Umbilical cord (tissue), 1 donor: ENCODE measurements at regions not wholly inside any gene's neighbourhood (a gene's known extent, or its start where the extent isn't known, plus 50 kb on each side); places are given as distances from the start of the nearest gene placed in this dataset.

Experiments used
- DNase-seq: peaks from one replicate; pipeline ENCODE4 v3.0.0-alpha.2; 2015; ENCODE audit warnings: low spot score

DNA sequence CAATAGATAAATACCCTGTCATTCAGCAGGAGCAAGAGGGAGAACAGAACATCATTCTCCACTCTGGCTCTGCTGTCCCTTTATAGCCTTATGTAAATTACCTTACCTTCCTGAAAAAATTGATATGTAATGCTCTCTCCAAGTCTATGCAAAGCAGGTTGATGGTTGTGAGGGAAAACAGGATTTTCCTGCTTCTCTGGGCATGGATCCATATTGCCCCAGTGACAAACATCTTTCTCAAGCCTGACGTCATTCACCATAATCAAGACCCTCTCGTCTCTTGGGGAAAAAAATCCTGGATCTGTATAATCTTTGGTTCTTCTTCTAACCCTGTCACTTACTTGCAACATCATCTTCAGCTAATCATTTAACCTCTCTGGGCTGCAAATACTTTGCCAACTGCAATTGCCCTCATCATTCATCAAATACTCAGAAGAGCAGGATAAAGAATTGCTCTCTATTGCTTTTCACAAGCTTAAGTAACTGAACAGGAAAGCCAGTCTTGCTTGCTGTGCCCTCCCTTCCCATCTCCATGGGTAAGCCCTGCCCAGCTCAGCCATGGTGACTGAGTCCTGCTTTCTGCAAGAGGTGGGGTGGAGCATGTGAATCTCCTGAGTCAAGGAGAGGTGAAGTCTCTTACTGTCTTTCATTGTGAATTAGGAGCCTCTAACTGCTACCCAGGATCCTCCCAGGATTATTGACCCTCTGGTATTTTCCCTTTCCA is 123.7 kb upstream of the KLF7 start:
- no peak for DNase-seq

DNA sequence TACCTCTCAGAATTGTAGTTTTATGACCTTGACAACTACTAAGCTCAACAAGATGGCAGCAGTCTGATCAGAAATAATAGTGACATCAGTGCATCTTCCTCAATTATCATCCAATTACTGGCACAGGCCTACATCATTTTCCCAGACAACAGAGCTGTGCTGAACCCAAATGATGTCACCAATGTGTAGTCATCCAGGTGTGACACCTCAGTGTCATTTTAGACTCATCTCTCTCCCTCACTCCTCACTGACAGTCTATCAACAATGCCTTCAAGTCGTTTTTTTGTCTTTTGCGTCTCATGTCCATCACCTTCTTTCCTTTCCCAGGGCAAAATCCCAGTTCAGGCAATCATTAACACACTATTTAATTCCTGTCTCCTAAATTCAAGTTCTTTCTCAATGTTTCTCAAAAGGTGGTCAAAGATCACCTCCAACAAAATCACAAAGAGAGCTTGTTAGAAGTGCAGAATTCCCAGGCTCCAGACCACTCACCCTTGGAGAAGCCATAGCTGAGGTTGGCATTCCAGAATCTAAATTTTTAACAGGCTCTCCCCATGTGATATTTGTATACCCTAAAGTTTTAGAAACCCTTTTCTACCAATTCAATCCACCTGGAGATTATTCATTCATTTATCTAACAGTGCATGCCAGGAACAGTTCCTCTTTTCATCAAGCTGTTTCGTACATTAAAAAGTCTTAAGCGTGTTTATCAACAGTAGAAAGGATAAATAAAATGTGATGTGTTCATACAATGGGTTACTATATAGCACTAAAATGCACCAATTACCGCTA is 125.3 kb upstream of the KLF7 start:
- DNase-seq = no peak

DNA sequence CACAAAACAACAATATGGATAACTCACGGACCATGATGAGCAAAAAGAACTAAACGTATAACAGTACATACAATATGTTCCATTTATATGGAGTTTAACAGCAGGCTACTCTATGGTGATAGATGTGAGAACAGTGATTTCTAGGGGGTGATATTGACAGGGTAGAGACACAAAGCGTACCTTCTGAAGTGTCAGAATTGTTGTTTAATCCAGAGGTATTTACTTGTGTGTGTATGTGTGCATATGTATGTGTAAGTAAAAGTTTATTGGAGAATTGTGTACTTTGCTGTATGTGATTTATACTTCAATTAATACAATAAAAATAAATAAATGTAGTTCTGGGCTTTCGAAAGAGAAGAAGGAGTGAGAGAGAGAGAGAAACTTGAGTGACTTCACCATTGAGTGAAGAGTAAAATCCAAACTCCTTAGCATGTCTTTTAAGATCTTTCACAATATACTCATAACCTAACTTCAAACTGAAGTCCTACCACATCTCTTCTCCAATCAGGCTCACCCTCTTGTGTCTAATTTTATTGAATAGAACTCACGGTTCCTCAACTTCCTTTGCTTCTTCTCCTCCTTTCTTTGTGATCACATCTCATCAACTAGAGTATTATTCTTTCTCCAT is 126.0 kb upstream of the KLF7 start:
- DNase-seq = no peak

DNA sequence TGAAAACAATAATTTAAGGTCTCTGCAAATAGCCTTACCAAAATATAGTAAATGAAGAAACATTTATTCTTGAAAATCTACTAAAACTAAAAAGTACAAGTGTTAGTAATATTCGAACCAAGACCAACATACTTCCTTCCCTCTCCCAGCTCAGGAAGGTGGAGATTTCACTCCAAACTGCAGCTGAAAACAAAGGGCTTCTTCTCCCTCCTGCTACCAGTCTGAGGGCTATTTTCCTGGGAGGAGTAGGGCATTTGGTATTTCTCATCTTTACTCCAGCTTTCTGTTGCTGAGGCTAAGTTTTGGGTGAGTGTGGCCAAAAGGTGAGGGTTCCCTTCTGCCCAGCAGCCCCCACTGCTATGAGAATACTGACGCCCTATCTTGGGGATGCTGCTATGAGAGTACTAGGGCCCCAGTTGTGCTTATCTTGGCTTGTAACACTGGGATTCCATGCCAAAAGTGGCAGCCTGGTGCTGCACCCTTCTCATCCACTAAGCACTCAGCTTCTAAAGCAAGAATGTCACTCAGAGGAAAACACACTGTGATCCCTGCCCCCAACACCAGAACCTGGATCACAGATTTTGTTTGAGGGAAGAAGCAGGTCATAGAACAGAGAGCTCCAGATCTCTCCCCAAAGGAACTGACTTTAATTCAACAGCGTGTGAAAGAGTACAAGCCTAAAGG is 130.7 kb upstream of the KLF7 start:
- no peak for DNase-seq

DNA sequence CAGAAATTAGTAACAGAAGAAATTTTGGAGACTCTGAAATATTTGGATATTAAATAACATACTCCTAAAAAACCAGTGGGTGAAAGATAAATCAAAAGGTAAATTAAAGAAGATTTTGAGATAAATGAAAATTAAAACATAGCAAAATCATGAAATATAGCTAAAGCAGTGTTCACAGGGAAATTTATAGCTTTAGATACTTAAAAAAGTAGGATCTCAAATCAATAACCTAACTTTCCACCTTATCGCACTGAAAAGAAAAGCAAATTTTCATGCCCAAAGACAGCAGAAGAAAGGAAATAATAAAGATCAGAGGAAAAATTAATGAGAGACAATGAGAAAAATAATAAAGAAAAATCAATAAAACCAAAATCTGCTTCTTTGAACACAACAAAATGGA is 135.1 kb upstream of the KLF7 start:
- DNase-seq = no peak

DNA sequence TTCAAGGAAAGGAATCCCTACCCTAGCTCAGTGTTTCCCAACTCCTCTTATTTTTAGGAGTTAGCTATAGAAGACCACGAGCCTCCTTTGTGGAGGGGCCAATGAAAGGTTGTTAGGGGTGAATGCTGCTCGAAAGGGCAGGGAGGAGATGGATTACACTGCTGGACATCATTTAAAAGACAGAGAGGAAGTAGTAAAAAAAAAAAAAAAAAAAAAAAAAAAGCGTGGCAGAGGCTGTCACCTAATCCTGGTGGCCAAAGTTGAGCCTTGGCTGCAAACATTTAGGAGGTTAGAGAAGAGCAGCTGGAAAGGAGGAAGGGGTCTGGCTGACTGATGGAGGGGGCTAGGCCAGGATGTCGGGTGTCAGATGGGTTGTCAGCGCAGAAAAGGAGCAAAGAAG is 139.0 kb upstream of the KLF7 start:
- no peak for DNase-seq

DNA sequence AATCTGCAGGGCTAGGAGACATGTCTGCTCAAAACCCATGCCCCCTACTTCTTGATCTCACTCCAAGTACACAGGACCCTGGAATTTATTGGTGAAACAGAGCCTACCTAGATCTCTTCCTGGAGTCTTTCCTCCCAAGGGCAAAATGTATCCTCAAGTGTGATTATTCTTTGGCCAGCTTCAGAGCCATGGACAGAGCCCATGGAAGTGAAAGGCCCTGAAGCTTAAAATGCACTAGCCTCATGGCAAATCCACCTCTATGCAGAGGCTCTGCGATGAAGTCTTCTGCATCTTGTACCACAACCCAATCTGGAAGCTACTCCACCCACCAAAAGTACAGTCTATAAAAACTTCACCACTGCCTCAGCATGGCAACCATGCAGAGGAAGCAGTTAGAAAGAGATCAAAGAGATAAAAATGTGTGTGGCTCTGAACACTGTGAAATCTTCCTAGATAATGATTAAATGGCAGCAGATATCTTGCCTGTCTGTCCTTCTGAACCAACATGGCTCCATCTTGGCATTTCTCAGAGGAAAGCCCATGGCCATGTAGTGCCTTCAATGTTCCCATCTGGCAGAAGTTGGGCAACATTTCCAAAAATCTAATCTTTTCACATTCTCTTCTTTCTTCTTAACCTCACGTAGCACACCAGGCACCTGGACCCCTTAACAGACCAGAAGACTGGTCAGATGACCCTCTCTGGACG is 142.9 kb upstream of the KLF7 start:
- no peak for DNase-seq

DNA sequence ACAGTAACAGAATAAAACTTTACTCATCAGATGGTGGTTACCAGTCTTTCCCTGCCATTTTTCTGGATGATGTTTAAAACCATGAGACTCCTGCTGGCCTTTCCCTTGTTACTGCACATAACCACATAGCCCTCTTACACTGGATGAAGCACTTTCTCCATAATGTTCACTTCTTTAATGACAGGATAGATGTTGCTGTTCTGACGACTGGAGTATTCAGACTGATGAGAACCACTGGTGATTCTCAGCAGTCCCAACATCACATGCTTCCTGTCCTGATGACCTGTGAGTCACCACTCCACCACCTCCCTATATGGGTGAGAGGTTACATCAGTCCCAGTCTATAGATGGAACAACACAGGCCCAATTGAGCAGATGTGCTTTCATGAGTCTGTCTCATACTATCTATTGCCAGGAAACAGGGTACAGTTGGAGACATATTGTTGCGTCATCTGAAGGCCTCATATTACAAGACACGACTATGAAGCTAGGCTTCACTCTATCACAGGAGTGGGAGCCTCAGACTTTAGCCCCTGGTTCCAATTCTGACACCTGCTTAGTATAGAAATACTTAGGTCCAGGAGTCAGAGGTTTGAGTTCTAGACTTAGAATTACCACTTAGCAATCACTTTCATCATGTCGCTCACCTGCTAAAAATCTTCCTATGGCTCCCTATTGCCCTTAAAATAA is 145.7 kb upstream of the KLF7 start:
- peak; percentile 15 for DNase-seq

DNA sequence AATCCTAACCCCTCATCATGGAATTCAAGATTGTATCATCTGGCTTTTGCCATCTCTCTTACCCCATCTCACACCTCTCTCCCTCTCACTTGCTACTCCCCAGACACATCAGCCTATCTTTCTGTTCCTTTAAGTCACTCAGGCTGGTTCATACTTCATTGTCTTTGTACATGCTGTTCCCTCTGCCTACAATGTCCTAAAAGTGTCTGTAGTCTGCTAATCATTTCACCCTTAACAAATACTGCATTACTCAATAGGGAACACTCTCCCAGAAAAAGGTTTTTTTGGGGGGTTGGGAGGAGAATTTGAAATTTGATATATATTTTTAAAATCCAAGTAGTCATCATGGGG is 146.2 kb upstream of the KLF7 start:
- DNase-seq = no peak

DNA sequence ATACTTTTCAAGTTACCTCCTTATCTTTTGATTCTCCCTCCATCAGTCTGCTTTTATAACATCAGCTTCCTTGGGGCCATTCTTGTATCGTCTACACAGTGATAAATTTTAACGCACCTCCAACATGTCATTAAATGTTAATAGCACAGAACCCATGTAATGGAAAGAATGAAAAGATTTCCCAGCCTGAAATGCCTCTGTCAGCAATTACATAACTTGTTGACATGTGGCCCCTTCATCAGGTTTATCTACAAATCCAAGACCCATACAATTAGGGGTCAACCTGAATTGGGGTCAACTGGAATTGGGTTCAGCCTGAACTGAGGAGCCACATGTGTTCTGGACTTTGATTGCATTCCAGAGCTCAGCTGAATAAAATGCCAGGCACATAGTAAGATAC is 148.2 kb upstream of the KLF7 start:
- no peak for DNase-seq

DNA sequence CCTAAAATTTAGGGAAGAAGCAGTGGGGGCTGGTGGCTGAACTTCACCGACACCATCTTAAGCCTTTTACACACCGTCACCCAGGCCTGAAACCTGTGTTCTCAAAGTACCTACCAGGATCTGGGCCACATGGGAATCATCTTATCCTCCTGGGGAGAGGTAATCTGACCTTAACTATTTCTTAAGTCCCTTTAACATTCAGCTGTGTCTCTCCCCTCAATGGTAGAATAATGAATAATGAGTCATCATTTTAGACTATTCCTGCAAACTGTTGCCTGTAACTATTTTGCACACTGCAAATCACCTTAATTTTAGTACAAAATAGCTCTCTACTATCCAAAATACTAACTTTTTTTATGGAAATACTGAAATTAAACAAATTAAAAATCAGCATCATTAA is 149.4 kb upstream of the KLF7 start:
- no peak for DNase-seq

DNA sequence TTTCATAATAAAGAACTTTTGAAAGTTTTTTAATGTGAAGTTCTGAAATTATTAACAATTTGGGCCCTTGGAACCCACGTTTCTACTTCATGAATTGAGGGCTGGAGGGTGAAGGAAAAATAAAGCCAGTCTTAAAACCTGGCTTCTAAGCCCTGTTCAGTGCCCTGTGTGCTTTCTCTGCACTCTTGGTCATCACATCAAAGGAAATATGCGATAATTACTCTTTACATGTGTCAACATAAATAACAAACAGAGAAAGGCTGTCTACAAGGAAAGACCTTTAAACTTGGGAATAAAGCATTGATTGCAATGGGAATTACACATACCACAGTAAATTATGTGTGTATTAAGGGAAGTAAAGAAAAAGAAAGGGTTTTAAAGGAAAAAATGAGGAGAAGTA is 150.7 kb upstream of the KLF7 start:
- DNase-seq = no peak

DNA sequence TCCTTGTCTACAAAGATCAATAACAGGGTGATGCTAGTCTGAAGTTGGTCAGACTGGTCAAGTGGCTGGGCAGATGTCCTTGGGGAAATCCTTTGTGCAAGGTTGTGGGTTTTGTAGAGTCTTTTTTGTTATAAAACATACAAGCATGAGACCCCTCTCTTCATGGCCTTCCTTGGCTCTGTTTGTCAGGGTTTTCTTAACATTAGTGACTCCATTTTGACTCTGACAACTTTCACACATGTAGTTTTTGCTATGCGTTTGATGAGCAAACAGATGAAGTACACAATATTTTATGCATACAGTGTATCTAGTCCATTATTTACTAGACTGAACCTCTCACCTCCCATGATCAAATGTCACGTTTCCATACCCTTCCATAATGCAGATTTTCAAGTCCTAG is 151.2 kb upstream of the KLF7 start:
- no peak for DNase-seq

DNA sequence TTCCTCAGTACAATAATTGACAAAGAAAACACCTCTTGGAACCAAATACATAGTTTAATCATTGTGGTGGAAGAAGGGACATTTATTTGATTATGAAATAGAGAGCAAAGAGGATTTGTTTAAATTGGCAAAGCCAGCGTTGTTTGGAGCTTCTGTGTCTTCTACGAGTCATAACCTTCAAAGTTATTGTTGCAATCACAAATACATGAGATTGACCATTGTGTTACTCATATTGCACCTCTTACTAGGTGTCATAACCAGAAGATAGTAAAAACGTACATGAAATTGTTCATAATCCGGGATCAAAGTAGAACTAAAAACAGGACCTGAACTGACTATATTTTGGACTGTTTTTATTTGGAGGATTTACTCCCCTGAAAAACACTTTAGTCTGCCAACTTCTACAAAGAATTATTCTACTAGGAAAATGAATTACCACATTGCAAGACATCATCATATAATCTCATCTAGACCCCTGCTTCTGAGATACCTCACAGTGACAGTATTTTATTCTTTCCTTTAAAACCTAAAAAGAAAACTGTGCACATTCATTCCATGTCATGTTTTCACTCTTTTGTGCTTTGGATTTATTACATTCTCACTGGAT is 151.7 kb upstream of the KLF7 start:
- no peak for DNase-seq

DNA sequence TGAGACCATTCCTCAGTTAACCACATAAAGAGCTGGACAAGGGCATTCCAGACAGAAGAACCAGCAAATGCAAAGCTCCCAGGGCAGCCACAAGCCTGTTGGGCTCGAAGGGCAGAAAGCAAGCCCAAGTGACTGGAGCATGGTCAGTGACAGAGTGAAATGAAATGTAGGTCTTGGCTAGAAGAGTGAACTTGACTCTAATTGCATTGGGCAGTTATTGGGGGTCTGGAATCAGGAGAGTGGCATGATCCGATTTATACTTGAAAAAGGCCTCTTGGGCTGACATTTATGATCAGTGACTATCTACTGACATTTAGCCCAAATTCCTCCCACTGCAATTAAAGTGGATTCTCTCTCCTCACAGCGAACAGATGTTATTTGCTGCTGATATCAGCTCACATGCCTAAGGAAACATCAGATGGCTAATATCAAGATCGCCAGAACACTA is 152.5 kb upstream of the KLF7 start:
- no peak for DNase-seq

DNA sequence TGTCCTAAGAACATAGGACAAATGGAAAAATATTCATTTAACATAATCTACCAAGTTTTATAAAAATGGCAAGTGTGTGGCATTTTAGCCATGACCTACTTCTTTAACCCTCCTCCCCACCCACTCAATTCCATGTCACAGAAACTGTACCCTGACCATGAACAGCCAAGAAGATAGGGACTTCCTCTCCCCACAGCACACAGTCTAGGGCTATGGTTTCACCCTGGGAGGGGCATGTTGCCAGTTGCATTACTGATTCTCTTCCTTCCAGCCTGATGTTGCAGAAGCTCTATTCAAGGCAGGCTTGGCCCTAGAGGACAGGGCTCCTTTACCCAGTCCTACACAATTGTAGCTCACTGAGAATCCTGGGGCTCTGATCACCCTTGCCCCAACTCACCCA is 153.6 kb upstream of the KLF7 start:
- no peak for DNase-seq

DNA sequence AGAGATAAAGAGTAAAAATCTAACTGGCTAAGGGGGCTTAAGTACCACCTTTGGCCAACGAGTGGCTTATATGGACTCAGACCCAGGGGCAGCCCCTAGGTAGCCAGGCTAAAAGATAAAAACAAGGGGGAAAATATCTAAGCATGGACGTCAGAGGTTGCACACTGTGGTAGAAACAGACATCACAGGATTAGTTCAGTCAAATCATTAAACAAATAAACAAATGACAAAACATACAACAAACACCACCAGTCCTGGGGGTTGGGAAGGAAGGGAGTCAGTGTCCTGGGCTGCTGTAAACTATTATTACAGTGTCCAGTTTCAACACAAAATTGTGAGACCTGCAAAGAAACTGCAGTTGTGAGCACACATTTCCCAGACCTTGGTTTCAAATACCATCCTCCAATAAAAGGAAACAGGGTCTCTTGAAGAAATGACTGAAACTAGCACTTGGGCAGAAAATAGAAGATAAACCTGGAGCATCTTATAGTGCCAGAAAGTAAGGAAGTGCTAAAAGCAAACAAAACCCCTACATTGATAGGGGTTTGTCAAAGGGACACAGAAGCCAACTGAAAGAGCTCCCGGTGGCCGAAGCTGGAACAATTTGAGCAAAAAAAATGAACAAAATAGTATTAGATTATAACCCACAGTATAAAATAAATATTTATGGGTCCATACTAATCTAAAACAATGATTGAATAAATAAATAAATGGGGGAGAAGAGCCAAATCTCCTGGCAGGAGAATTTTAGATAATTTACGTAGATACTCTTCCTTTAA is 154.8 kb upstream of the KLF7 start:
- no peak for DNase-seq

DNA sequence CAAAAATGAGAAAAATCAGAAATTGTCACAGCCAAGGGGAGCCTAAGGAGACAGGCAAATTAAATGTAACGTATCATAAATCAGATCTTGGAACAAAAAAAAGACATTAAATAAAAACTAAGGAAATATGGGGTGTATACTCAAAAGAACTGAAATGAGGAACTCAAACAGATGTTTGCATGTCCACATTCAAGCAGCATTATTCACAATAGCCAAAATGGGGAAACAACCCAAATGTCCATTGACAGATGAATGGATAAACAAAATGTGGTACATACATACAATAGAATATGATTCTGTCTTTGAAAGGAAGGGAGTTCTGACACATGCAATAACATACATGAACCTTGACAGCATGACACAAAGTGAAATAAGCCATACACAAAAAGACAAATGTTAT is 155.8 kb upstream of the KLF7 start:
- no peak for DNase-seq

DNA sequence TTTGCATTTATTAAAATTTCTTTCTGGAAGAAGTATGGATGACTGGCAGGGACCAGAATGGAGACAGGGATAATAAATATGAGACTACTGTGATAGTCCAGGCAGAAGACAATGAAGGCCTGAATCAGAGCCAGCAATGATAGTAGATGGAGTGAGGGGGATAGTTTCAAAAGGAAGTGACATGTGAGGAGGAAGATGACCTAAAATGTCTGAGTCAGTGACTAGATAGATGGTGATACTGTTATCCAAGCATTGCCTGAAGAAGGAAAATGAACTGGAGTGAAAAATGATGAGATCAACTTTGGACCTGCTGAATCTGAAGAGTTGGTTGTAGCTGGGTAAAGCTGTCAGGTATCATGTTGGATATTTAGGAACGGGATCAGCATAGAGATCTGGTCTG is 158.3 kb upstream of the KLF7 start:
- DNase-seq = no peak

DNA sequence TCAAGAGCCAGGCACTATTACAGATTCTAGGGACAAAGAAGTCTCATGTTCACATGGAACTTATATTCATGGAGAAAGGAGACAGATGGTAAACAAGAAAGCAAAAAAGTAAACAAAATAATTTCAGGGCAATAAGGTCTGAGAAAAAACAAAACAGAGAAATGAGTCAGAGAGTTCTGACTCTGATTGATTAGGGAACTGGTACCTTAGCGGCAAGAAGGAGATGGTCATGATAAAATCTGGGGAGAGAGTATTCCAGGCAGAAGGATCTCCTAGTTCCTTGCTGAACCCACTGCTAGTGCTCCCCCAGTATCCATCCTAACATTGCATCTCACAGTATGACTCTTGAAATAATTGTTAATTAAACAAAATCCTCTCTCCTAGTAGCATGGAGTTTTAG is 161.8 kb upstream of the KLF7 start:
- DNase-seq = no peak
